GM15510 (cell line): ENCODE measurements at regions not wholly inside any gene's neighbourhood (a gene's known extent, or its start where the extent isn't known, plus 50 kb on each side); places are given as distances from the start of the nearest gene placed in this dataset.

ENCODE experiments used
- POLR2A ChIP-seq: IDR thresholded peaks from 3 replicates; pipeline ENCODE4 v1.6.1; 2011; ENCODE audit warnings: borderline replicate concordance; ENCODE audit not compliant: insufficient read length; ENCODE audit errors: extremely low read depth

DNA sequence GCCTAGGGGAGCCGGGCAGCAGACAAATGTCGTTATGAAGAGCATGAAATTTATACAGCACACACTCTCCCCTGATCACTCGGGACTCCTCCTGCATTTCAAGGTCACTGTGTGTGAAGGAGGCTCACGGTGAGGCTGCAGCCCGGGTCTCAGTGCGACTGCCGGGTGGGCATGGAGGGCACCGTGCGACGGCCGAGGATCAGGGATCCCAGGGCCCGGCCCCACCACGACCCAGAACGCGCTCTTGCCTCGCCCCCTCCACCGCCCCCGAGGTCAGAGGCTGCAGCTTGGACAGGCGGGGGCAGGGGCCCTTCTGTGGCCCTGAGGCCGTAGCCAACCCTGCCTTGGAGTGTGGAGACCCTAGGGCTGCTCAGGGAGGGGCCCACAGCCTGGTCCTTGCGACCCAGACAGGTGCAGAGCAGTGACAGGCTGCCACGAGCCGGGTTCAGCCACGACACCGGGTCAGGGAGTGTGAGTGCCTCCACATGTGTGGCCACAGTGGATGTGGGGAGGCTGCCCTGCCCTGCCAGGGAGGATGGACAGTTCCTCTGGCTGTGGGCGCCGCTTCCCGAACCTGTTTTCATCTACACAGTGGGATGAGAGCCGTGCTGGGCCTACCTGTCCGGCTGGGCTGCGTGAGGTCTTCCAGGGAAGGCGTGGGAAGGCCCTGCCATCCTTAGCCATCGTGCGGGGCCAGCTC is 89.3 kb upstream of the NKX1-1 start:
- TF ChIP-seq POLR2A = no peak

DNA sequence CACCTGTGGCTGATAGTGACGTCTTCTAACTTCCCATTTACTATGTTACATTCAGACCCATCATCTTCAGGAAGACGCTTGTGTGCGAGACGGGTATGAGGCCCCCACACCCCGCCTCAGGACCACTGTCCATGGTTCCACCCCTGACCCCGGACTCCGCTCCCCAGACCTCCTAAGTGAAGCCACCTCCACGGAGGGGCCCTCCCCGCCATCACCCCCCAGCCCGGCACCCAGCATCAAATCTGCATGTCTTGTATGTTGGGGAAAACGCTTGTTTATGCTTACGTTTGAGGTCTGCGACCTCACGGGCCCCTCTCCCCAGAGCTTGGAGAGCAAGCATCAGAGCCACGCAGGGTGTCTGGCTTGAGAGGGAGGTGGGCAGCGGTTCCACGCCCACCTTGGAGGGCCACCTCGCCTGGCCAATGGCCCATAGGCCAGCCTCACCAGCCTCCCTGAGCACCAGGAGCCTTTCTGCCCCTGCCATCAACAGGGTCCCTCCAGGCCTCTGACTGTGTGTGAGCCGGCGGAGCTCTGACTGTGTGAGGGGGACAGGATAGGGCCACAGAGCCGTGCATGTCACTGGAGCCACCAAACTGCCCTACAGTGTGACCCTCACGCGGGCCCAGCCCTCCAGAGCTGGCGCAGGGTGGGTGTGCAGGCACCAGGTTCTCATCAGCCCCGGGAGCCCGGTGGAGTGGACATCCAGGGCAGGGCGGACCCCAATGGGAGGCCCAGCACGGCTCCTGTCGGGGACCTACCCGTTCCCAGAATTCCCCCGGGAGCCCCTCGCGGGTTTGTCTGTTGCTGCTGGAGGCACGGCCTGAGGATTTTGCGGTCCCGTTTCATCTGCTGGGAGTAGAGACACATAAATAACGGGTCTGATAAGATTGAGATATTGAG is 88.4 kb upstream of the NKX1-1 start:
- TF ChIP-seq POLR2A = no peak

DNA sequence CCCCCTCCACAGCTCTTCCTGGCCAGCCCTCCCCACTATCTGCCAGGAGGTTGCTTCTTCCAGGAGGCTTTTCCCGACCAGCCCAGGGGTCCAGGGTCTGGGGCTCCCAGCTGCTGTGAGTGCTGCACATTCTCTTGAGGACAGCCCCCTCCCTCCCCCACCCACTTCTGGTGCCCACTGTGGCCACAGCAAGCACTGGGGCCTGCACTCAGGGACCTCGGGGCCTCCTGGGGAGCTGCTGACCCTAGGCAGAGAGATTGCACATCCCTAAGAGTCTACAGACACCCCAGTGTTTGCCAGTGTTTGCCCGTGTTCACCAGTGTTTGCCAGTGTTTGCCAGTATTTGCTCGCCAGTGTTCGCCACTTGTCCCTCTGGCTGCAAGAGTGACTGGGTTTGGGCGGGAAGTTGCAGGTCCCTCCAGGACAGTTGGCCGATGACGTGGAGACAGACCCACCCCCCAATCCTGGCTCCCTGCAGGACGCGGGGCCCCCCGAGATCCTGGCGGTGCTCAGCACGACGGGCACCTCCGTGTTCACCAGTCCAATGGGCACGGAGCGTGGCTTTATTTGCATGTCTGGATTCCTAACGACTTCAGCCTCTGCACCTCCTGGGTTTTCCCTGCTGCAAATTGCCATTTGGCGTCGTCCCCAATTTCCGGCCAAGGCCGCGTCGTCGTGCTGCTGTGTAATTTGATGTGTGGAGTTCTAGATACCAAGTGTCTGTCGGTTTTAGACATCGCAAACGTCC is 87.5 kb upstream of the NKX1-1 start:
- TF ChIP-seq POLR2A = no peak

DNA sequence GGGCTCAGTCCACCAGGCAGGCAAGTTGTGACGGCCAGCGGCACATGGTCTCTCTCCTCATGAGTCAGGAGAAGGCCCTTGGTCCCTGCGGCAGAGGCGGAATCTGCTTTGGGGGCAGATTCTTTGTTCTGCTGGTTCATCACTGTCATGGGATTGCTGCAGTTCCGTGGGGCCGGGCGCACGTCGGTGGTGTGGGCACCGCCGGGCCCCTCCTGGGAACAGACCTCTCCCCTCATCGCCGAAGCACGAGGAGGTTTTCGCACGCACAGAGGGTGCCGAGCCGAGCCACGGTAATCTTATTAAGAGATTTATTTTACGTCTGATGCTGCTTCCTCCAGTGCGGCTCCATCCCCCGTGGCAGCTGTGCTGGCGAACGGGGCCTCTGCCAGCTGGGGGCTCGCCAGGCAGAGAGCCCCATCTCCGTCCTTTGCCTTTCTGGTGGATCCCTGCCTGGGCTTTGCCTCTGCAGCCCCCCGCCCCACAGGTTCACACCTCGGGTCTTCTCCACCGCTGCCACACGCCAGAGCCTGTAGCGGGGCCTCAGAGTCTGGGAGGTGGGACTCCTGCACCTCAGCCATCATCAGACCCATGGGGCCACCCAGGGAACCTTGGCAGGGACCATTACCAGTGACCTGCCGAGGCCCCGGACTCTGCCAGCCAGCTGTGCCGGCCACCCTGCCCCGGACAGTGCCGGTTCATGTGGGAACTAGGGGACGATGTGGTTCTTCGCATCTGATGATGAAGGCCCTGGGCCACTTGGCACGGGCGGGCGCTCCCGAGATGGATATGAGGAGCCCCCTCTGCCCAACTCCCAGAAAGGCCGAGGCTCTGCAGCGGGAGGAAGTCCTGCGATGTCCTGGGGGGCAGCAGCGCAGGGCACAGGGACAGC is 86.7 kb upstream of the NKX1-1 start:
- no peak for TF ChIP-seq POLR2A

DNA sequence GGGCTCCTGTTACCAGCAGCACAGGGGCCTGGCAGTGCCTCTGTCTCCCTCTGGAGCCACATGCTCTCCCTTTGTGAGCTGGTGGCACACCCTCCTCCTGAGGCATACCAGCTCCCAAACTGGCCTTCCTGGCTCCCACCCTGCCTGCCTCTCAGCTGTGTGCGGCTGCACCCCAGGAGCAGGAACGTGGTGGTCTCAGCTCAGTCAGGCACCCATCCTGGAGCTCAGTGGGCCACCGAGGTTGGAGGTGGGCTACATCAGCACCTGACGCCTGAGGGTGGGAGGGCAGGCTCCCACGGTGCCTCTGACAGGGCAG is 85.9 kb upstream of the NKX1-1 start:
- no peak for TF ChIP-seq POLR2A

DNA sequence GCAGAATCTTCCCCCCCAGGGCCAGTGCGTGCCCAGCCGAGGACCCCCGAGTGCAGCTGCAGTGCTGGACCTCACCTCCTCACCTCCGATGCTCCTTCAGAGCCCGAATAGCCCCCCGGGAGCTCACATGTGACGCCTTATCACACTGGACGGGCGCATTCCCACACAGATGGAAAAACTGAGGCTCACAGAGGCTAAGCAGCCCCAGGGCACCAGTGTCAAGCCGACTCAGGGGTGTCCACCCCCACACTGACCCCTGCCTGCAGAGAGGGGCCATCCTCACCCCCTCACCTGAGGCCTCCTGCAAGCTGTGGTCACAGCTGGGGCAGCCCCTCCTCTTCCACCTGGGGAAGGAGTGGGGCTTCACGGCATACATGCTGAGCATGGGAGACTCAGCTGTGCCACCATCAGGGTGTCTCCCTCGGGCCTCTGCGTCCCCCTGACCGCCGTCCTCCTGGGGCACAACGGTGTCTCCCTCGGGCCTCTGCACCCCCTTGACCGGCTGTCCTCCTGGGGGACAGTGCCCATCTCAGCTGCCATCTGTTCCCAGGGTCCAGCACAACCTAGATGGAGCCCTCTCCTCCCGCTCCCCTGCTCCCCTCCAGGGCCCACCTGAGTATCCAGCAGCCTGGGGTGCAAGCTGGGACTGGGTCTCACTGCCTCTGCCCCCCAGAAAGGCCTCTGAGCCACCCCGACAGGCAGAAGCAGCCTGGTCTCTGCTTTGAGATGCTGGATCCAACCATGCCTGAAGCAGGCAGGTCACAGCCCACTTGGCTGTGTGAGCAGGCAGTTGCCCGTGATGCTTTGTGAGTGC is 85.3 kb upstream of the NKX1-1 start:
- TF ChIP-seq POLR2A = no peak

DNA sequence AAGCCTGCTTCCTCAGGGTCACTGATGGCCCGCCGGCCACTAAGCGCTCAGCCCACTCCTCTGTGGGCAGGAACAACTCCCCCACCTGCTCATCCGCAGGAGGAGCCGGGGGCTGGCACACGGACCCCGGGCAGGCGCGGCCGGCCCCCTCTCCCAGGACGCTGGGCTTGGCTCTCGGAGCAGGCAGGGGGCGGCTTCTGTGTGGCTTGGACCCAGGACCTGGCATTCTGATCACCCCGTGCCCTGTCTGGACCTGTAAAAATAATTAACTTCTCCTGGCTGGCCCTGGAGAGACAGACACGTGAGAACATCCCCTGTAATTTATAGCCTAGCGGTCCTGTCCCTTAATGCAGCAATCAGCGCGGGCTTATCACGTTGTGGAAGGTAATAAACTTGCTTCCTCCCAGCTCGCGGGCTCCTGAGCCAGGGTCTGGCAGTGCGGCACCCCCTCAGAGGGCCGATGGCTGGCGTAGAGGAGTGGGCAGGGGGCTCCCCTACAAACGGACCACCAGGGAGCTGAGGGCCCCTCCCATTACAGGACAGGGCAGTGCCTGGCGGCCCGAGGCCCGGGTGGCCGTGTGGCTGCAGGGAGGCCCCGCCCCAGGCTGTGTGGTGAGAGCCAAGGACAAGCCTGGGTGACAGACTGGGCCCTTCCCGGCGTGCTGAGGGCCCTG is 84.5 kb upstream of the NKX1-1 start:
- no peak for TF ChIP-seq POLR2A

DNA sequence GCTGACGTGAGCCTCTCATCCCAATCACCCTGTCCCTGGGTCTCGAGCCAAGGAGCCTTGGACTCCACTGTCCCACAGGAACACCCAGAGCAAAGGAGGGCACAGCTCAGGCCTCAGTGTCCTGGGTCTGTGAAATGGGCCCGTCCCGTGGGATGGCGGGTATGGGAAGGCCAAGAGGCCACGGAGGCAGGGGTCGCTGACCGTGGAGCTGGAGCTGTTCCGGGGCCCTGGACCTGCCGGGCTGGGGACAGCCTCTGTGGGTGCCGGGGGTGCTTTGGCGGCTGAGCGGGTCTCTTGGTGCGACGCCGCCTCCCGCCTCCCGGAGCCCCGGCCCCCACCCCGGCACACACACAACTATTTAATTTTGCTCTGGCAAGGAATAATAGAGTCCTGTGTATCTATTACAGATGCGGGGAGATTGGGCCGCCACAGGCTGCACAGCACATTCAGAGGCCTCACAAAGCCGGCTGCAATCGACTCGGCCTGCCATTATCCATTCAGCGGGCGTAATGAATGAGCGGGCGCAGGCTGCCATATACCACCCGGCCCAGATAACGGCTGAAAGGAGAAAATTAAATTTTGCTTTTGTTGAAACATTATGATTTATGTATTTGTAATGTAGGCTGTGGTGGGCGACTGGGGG is 83.9 kb upstream of the NKX1-1 start:
- no peak for TF ChIP-seq POLR2A

DNA sequence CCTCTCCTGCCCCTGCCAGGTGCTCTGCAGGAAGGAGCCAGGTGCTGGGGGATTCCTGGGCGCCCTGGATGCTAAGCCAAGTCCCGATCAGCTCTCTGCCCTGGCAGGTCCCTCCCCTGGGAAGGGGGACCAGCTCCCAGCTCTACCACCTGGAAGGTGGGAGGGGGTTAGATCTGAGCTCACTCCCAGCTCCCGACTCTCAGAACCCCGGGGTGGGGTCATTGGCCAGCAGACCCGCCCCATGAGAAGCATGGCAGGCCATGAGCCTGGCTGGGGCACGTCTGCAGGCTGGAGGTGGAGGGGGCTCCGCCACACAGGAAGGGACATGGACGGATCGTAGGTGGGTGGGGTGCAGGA is 83.4 kb upstream of the NKX1-1 start:
- no peak for TF ChIP-seq POLR2A

DNA sequence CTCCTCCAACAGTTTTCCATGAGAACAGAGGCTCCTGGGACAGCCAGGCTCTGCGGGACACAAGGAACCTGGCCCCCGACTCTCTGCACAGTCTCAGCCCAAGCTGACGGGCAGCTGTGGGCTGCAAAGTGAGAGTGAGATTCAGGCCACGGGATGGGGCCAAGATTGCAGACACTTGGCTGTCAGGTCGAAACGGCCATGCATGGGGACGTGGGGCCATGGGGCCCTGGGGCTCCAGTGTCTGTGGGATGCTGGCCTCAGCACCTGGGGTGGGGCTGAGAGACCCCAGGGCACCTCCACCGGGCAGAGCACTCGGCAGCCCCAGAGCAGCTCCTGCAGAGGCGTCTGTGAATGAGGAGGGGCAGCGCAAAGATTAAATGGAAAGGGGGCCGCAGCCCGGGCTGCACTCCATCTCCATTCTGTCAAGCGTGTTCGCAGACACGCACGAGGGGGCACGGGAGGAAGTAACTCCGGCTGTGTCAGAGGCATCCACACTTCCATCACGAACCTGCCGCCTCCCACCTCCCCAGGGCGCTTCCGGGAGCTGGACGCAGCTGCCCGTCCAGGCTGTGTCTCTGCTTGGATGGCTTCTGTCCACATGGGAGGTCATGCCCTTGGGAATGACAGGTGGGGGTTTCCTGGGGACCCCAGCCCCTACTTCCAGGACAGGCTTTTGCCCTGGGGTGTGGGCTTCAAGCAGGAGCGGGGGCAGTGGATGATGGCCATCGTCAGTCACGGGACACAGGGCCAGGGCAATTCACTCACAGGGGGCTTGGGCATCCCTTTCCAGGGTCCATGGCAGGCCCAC is 82.8 kb upstream of the NKX1-1 start:
- no peak for TF ChIP-seq POLR2A

DNA sequence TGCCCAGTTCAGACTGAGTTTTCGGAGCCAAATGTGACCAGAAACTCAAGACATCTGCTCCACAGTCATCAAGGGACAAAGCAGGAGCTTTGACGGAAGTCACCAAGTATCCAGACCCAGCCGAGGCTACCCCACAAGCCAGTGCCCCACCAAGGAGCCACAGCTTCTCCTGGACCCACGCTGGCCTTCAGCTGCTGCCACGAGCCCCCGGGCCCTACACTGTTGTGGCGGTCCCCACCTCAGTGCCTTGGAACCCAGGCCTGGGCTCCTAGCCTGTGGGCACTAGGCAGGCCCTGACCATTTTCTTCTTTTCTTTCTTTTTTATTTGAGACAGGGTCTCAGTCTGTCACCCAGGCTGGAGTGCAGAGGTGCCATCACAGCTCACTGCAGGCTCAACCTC is 82.1 kb upstream of the NKX1-1 start:
- TF ChIP-seq POLR2A = no peak

DNA sequence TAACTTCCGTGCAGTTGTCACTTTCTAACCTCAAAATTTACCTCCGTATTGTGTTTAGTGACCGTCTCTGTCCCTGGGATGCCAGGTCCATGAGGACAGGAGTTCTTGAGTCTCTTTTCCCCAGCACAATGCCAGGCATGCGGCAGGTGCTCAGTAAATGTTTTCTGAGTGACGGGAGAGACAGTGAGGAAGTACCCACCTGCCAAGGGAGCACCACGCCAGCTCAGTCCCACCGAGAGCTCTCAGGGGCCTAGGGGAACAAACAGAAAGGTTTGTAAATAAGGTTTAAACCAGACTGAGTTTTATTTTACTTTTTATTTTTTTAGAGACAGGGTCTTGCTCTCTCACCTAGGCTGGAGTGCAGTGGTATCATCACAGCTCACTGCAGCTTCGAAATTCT is 81.5 kb upstream of the NKX1-1 start:
- no peak for TF ChIP-seq POLR2A
